ENCODE measurements at regions not wholly inside any gene's neighbourhood (a gene's known extent, or its start where the extent isn't known, plus 50 kb on each side); places are given as distances from the start of the nearest gene placed in this dataset.

GRCh38 chr12:25362646-25363045 is 111.9 kb upstream of the KRAS start:
- TF ChIP-seq CTCF (IDR thresholded peaks at IDR 0.05 in 4 of 5, conservative IDR thresholded peaks at IDR 0.05 in 1 of 5) (no peak), POLR2A (IDR thresholded peaks at IDR 0.05) (no peak)

All from gastrocnemius medialis (tissue), 4 donors.